GM21723 (cell line): ENCODE measurements at regions not wholly inside any gene's neighbourhood (a gene's known extent, or its start where the extent isn't known, plus 50 kb on each side); places are given as distances from the start of the nearest gene placed in this dataset.
A peak's percentile ranks its signal among the peaks of the same experiment; 100 is the strongest.
"Not testable (repeated sequence)": the region's sequence is repeated elsewhere in the genome, so short reads cannot be mapped to it uniquely, and the experiment has no call there.

Source experiments
- ATAC-seq: cut with Tn5 transposase; IDR thresholded peaks from one replicate; pipeline ENCODE4 v1.9.1; 2021; ENCODE audit warnings: mild to moderate bottlenecking, moderate library complexity; ENCODE audit not compliant: unreplicated experiment

GRCh38 chr4:78691334-78691754 is 84.8 kb upstream of the BMP2K start:
- ATAC-seq = no peak

- ATAC-seq = no peak
Measured at GRCh38 chr4:78691971-78692821, 84.0 kb upstream of the BMP2K start.

GRCh38 chr4:78692822-78693170 is 83.4 kb upstream of the BMP2K start:
- ATAC-seq = no peak

GRCh38 chr4:78693777-78694456 is 82.2 kb upstream of the BMP2K start:
- ATAC-seq = no peak

GRCh38 chr4:78694457-78694787 is 81.7 kb upstream of the BMP2K start:
- ATAC-seq = no peak

GRCh38 chr4:78695910-78696309 is 80.2 kb upstream of the BMP2K start:
- ATAC-seq = no peak

- no peak for ATAC-seq
Measured at GRCh38 chr4:78703079-78703478, 73.1 kb upstream of the BMP2K start.

GRCh38 chr4:78704317-78704716 is 71.8 kb upstream of the BMP2K start:
- no peak for ATAC-seq

GRCh38 chr4:78704981-78705683 is 71.0 kb upstream of the BMP2K start:
- ATAC-seq = no peak

- no peak for ATAC-seq
Measured at GRCh38 chr4:78706302-78706701, 69.8 kb upstream of the BMP2K start.

- ATAC-seq = peak; percentile 50
Measured at GRCh38 chr4:78707268-78707667, 68.9 kb upstream of the BMP2K start.

- peak; percentile 67 for ATAC-seq
Measured at GRCh38 chr4:78707793-78708192, 68.4 kb upstream of the BMP2K start.

- no peak for ATAC-seq
Measured at GRCh38 chr4:78710536-78710935, 65.6 kb upstream of the BMP2K start.

- no peak for ATAC-seq
Measured at GRCh38 chr4:78711676-78712075, 64.5 kb upstream of the BMP2K start.

- not testable (repeated sequence) for ATAC-seq
Measured at GRCh38 chr4:78714598-78714997, 61.6 kb upstream of the BMP2K start.

GRCh38 chr4:78715372-78715771 is 60.8 kb upstream of the BMP2K start:
- not testable (repeated sequence) for ATAC-seq

- not testable (repeated sequence) for ATAC-seq
Measured at GRCh38 chr4:78717712-78718111, 58.4 kb upstream of the BMP2K start.

GRCh38 chr4:78720204-78720603 is 55.9 kb upstream of the BMP2K start:
- no peak for ATAC-seq

GRCh38 chr4:78720994-78721677 is 55.0 kb upstream of the BMP2K start:
- peak; percentile 76 for ATAC-seq

- ATAC-seq = no peak
Measured at GRCh38 chr4:78721747-78722146, 54.4 kb upstream of the BMP2K start.

- no peak for ATAC-seq
Measured at GRCh38 chr4:78722320-78722719, 53.8 kb upstream of the BMP2K start.
